WTC11 (cell line): ENCODE measurements at regions not wholly inside any gene's neighbourhood (a gene's known extent, or its start where the extent isn't known, plus 50 kb on each side); places are given as distances from the start of the nearest gene placed in this dataset.
A peak's percentile ranks its signal among the peaks of the same experiment; 100 is the strongest.

Experiments
- ATAC-seq: fragments of 200-7000 bp; cut with Tn5 transposase; 2 replicates; pipeline ENCODE4 v1.10.0; 2021; ENCODE audit warnings: mild to moderate bottlenecking, moderate library complexity
- CTCF ChIA-PET: fragments of 300-600 bp; sonication (Branson Sonifier 250); formaldehyde crosslinking; loops from one replicate; lab custom pipeline; 2021; ENCODE audit warnings: antibody characterized with exemption; lab: Charles Lee
- POLR2A ChIA-PET: fragments of 350-600 bp; sonication (Branson Sonifier 250); formaldehyde crosslinking; loops from one replicate; lab custom pipeline; 2021; ENCODE audit warnings: antibody characterized with exemption; lab: Charles Lee
- DNase-seq: peaks from one replicate; pipeline ENCODE4 v3.0.0; 2021; ENCODE audit warnings: low spot score
- H3K27ac Mint-ChIP-seq: 2 replicates; pipeline ENCODE4 v1.8.0; 2021; ENCODE audit warnings: mixed read lengths
- H3K27me3 Mint-ChIP-seq: 2 replicates; pipeline ENCODE4 v1.8.0; 2021; ENCODE audit warnings: low read depth, mild to moderate bottlenecking, moderate library complexity, mixed read lengths
- H3K36me3 Mint-ChIP-seq: 2 replicates; pipeline ENCODE4 v1.8.0; 2021; ENCODE audit warnings: mixed read lengths
- H3K4me1 Mint-ChIP-seq: 2 replicates; pipeline ENCODE4 v1.8.0; 2022; ENCODE audit warnings: mixed read lengths
- H3K4me3 Mint-ChIP-seq: 2 replicates; pipeline ENCODE4 v1.8.0; 2021; ENCODE audit warnings: mild to moderate bottlenecking, moderate library complexity, mixed read lengths
- H3K9me3 Mint-ChIP-seq: 2 replicates; pipeline ENCODE4 v1.8.0; 2021; ENCODE audit warnings: mixed read lengths
- AR ChIP-seq: fragments of 250-450 bp; sonication (Bioruptor Pico); IDR thresholded peaks from 2 replicates; pipeline ENCODE4 v1.9.0; 2021; ENCODE audit warnings: mild to moderate bottlenecking
- ATF3 ChIP-seq: sonication (generic); formaldehyde crosslinking; conservative IDR thresholded peaks from 2 replicates; pipeline ENCODE4 v1.8.1; 2022; ENCODE audit warnings: mild to moderate bottlenecking, missing genetic modification reagents
- E2F5 ChIP-seq: sonication (generic); formaldehyde crosslinking; IDR thresholded peaks from 2 replicates; pipeline ENCODE4 v1.8.1; 2022; ENCODE audit warnings: mild to moderate bottlenecking, moderate library complexity, missing genetic modification reagents
- HMGXB4 ChIP-seq: sonication (generic); formaldehyde crosslinking; IDR thresholded peaks from 2 replicates; pipeline ENCODE4 v1.8.1; 2023; ENCODE audit warnings: mild to moderate bottlenecking, moderate library complexity, missing genetic modification reagents
- IRF1 ChIP-seq: sonication (generic); formaldehyde crosslinking; IDR thresholded peaks from 2 replicates; pipeline ENCODE4 v1.8.0; 2023; ENCODE audit warnings: missing genetic modification reagents
- JAZF1 ChIP-seq: fragments of 250-450 bp; sonication (Bioruptor Pico); IDR thresholded peaks from 2 replicates; pipeline ENCODE4 v1.9.0; 2021; ENCODE audit warnings: moderate library complexity, mild to moderate bottlenecking, inconsistent platforms
- MYBL2 ChIP-seq: sonication (generic); formaldehyde crosslinking; IDR thresholded peaks from 2 replicates; pipeline ENCODE4 v1.8.1; 2023; ENCODE audit warnings: mild to moderate bottlenecking, moderate library complexity, missing genetic modification reagents
- TEAD4 ChIP-seq: sonication (generic); formaldehyde crosslinking; IDR thresholded peaks from 2 replicates; pipeline ENCODE4 v1.8.0; 2022; ENCODE audit warnings: mild to moderate bottlenecking, missing genetic modification reagents
- ZBTB21 ChIP-seq: sonication (generic); formaldehyde crosslinking; IDR thresholded peaks from 2 replicates; pipeline ENCODE4 v1.8.1; 2023; ENCODE audit warnings: mild to moderate bottlenecking, missing genetic modification reagents, borderline replicate concordance
- ZNF219 ChIP-seq: sonication (generic); formaldehyde crosslinking; IDR thresholded peaks from 2 replicates; pipeline ENCODE4 v1.8.0; 2023; ENCODE audit warnings: missing genetic modification reagents, mild to moderate bottlenecking, borderline replicate concordance
- ZNF263 ChIP-seq: sonication (generic); formaldehyde crosslinking; IDR thresholded peaks from 2 replicates; pipeline ENCODE4 v1.8.1; 2022; ENCODE audit warnings: low read depth, mild to moderate bottlenecking, moderate library complexity, missing genetic modification reagents
- ZNF281 ChIP-seq: sonication (generic); formaldehyde crosslinking; IDR thresholded peaks from 2 replicates; pipeline ENCODE4 v1.8.0; 2023; ENCODE audit warnings: mild to moderate bottlenecking, missing genetic modification reagents

- no peak for TF ChIP-seq AR (CRISPR knock-in tag)
- no peak for TF ChIP-seq ZNF281
- no peak for TF ChIP-seq JAZF1 (CRISPR knock-in tag)
- TF ChIP-seq IRF1, result no peak
- no peak for TF ChIP-seq ATF3 (CRISPR knock-in tag)
- peak; percentile 85 for TF ChIP-seq HMGXB4 (CRISPR knock-in tag)
- no peak for TF ChIP-seq ZBTB21 (CRISPR knock-in tag)
- no peak for TF ChIP-seq TEAD4 (CRISPR knock-in tag)
- no peak for TF ChIP-seq E2F5
- no peak for TF ChIP-seq ZNF219 (CRISPR knock-in tag)
- TF ChIP-seq, all 79 proteins: peak for 3
These were observed 2185.1 kb upstream of the TENM3 start (continued) for GRCh38 chr4:180057891-180058671.

- H3K36me3 Mint-ChIP-seq, result no peaks in the 10 kb centered on the region
- POLR2A ChIA-PET, result no interaction called here
- peaks cover 31% of the 10 kb centered on the region for H3K27me3 Mint-ChIP-seq
- CTCF ChIA-PET, result no interaction called here
- H3K4me3 Mint-ChIP-seq, result peak overlapping the region; percentile 89
- H3K27ac Mint-ChIP-seq, result no peak overlapping the region
- no peaks in the 10 kb centered on the region for H3K9me3 Mint-ChIP-seq
- peak; percentile 45 for ATAC-seq
- no peak for TF ChIP-seq MYBL2 (CRISPR knock-in tag)
- TF ChIP-seq ZNF263, result peak; percentile 67; the same call in 1 of the 2 replicates
- peaks cover 24% of the 10 kb centered on the region for H3K4me1 Mint-ChIP-seq
- peak; percentile 69 for DNase-seq
These were observed 2184.4 kb upstream of the TENM3 start for GRCh38 chr4:180058691-180059215.
